HG03280 (cell line): ENCODE measurements at regions not wholly inside any gene's neighbourhood (a gene's known extent, or its start where the extent isn't known, plus 50 kb on each side); places are given as distances from the start of the nearest gene placed in this dataset.
"Not testable (repeated sequence)": the region's sequence is repeated elsewhere in the genome, so short reads cannot be mapped to it uniquely, and the experiment has no call there.

ENCODE experiments used
- ATAC-seq: cut with Tn5 transposase; IDR thresholded peaks from one replicate; pipeline ENCODE4 v1.9.1; 2021; ENCODE audit warnings: mild to moderate bottlenecking, moderate library complexity; ENCODE audit not compliant: unreplicated experiment

DNA sequence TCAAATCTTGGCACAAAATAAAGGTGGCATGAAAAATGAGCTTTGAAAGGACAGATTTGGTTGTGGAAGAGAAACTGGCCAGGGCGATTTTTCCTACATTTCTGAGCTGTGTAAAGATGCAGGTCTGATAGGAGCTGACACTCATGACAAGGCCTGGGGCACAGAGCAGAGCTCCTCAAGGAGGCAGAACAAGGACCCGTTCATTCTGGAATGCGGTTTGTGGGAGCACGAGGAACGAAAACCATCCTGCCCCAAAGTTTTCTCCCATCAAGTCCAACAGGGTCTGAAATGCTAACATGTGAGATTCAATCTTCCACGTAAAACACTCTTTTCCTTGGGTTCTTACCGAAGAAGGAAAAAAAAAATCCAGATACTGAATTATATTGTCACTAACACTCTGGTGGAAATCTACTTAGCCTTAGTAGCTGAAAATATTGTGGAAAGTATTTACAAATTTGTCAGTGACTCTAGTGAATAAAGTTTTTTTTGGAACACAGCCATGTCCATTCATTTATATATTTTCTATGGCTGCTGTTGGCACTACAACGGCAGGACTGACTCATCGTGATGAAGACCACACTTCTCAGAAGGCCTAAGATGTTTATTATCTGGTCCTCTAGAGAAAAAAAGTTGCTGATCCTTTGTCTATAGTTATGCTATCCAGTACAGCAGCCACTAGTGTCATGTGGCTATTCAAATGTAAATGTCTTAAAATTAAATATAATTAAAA is 215.7 kb downstream of the BAMBI start:
- ATAC-seq = no peak

DNA sequence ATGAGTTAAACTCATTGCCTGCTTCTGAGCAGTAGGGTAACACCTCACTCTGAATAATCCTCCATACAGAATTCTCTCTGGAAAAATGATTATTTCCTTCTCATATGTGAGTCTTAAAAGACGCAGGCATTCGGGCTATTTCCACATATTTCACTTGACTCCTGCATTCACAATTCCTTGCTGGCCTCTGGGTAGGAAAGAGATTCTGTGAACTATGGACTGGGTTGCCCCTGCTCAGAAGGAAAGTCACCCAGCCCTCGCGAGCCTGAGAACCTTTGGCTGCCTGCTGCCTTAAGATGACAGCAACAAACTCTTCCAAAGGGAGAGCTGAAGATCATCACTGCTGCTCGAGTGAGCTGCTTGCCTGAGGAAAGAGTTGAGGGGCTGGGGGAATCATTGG is 216.8 kb downstream of the BAMBI start:
- ATAC-seq = no peak

DNA sequence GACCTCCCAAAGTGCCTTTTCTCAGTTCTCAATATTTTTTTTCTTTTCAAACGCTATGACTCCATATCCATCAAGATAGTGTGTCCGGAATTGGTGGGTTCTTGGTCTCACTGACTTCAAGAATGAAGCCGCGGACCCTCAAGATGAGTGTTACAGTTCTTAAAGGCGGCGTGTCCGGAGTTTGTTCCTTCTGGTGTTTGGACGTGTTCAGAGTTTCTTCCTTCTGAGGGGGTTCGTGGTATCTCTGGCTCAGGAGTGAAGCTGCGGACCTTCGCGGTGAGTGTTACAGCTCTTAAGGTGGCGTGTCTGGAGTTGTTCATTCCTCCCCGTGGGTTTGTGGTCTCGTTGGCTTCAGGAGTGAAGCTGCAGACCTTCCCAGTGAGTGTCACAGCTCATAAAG is 218.3 kb downstream of the BAMBI start:
- not testable (repeated sequence) for ATAC-seq

DNA sequence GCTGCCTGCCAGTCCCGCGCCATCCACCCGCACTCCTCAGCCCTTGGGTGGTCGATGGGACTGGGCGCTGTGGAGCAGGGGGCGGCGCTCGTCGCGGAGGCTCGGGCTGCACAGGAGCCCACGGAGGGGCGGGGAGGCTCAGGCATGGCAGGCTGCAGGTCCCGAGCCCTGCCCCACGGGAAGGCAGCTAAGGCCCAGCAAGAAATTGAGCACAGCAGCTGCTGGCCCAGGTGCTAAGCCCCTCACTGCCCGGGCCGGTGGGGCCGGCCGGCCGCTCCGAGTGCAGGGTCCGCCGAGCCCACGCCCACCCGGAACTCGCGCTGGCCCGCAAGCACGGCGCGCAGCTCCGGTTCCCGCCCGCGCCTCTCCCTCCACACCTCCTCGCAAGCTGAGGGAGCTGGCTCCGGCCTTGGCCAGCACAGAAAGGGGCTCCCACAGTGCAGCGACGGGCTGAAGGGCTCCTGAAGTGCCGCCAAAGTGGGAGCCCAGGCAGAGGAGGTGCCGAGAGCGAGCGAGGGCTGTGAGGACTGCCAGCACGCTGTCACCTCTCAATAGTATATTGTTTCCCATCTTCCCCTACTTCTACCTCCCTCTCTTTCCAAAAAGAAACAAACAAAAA is 219.6 kb downstream of the BAMBI start:
- not testable (repeated sequence) for ATAC-seq

DNA sequence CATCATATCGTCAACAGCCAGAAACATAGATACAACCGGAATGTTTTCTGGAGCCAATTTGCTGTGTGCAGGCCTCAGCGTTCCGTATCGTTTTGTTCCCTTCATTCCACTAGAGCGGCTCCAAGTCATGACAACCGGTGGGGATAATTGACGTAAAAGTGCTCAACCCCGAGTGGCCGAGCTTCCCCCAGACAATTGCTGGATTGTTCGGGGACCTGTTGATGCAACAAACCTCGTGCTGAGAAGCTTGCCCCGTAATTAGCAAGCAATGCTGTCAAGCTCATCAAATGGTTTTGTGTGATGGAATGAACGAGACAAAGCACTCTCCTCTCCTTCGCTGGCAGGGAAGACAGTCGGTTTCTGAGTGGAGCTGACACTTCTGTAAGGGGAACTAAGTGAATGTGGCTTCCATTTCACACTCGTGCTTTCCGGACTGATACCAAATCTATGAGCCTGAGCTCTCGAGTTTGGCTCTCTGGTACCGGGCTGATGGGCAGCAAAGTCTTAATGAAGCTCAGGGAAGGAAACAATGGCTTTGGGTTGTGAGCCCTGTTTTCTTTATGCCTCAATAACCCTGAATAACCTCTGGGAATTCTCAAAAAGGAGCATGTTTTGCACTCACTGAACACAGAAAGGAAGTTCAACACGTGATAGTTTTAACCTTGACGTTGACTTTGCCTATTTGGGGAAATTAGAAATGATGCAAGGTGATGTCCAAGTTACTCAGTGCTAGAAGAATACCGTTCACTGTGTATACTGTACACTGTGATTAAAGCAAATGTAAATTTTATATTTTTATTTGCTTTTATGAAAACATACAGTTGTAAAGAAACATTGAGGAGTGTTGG is 220.5 kb downstream of the BAMBI start:
- no peak for ATAC-seq

DNA sequence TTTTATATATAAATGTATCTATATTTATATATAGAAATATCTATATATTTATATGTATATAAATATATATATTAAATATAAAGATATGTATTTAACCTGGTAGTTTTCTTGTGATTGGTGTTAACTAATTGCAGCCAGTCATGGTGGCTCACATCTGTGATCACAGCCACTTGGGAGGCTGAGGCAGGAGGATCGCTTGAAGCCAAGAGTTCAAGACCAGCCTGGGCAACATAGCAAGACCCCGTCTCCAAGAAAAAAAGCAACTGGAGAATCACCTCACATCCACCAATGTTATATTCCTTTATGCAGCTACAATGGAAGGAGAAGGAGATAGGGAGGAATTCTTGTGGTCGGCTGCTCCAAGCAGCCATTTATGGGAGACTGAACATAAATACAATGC is 224.9 kb downstream of the BAMBI start:
- no peak for ATAC-seq

DNA sequence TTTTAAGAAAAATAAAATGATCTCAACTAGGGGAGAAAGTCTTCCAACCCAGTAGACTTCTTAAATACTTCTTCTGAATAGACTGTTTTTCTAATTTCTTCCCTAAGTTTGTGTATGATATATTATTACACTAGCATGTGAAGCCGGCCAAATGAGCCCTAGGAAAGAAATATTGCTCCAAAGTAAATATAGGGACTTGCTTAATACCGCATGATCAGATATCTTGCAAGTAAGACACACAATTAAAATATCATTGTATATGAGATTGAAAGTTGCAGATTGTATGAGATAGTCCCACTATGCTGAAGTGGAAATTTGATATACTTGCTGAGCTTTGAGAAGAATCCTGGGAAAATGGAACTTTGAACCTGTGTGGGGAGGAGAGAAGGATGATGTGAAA is 225.7 kb downstream of the BAMBI start:
- ATAC-seq = no peak

DNA sequence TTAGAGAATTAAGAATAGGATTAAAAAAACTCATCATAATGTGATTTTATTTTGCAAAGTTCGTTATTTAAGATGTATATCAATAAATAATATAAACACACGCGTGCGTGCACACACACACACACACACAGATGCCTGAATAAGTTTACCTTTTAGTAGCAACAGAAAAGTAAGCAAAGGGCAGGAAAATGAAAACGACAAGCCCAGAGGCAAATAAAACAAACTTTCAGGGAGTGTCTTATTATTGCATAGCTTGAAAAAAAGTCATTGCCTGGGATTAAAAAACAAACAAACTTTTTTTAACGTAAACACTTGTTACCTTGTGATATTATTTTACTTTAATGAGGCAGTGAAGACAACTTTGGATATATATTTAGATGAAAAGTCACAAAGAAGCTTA is 226.4 kb downstream of the BAMBI start:
- ATAC-seq = no peak

DNA sequence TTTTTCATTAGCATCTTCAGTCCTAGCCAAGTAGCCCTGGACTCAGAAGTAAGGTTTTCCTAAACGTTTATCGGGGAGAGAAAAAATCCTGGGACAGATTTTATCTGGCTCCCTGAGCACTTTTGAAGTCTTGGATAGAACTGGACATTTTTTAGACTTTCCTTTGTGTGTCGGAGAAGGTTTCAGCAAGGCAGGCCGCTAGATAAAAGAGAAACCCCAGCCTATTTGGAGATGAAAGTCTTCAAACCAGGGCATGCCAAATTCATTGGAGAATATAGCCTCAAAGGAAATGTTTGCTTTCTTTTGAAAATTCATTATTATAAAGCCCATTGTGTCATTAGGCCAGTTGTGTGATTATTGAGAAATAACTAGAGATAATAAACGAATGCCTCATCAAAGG is 228.1 kb downstream of the BAMBI start:
- ATAC-seq = no peak

DNA sequence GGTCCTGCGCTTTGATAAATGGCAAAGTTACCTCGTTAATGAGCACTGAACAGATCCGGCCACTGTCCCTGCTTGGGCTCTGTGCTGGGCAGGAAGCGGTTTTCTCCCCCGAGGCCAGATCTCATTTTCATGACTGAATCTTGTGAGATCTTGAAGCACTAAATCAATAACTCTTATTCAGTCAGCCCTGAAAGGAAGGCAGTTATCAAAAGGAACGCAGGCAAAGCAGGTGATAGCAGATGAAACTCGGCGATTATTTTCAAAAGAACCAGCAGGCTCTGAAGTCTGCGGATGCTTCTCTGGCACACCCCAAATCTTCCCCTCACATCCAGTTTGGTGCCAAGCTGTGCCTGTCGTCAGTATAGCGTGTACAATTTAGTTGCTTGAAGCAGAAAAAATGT is 228.7 kb downstream of the BAMBI start:
- no peak for ATAC-seq

DNA sequence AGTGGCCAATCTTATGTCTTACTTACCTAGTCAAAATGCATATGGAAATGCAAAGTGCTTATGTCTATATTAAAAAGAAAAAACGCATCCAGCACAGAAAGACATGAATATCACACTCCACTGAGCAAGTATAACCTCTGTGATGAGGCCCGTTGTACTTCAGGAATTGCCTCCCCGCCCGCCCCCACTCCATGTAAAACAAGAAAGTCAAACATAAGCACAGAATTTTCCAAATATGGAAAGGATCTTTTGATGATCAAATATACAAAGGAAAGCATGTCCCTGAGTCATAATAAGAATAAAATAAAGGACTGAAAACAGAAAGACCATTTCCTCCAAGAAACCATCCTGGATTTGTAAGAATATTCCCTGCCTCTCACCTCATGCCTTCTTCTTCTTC is 229.1 kb downstream of the BAMBI start:
- ATAC-seq = no peak

DNA sequence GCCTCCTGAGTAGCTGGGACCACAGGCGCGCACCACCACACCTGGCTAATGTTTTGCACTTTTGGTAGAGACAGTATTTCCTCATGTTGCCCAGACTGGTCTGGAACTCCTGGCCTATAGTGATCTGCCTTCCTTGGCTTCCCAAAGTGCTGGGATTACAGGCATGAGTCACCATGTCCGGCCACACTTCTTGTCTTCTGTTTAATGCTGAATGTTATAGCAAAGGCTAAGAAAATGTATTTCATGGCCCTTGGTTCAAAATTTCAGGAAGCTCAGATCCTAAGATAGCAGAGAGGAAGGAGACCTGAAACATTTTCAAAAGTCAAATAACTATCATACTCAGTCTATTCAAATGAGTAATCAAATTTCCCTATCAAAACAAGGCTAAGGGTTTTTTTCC is 229.6 kb downstream of the BAMBI start:
- ATAC-seq = no peak

DNA sequence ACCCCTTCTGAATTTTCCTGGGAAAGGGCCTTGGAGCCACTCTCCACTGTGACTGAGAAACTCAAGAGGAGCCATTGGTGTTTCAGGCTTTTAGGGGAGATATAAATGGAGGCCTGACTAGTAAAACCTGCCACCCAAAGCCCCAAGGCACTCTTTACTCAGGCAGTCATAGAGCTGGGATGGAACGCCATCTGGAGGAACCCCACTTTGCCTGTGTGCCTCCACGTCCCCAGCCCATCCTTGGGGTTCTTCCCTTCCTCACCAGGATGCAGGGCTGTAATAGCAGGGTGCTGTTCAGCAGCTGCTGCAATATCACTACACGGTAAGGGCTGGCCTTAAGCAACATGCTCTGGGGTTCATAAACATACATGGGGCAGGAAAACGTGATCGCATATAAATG is 232.6 kb downstream of the BAMBI start:
- no peak for ATAC-seq

DNA sequence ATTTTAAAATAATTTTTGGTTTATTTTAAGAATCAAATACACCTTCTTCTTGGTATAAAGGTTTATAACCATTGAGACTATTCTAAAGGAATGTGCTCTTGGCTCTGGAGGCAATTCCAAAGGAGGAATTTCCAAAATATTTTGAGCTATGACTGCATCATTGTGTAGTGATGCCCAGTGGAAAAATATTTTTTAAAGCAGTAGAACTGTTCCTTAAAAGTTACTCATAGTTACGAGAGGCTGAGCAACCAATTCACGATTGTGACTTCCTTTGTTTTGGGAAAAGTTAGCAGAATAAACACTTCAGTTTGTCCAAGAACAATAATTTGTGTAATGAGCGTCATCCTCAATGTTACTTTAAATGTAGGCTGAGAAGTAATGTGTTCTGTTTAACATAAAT is 233.6 kb downstream of the BAMBI start:
- ATAC-seq = no peak

DNA sequence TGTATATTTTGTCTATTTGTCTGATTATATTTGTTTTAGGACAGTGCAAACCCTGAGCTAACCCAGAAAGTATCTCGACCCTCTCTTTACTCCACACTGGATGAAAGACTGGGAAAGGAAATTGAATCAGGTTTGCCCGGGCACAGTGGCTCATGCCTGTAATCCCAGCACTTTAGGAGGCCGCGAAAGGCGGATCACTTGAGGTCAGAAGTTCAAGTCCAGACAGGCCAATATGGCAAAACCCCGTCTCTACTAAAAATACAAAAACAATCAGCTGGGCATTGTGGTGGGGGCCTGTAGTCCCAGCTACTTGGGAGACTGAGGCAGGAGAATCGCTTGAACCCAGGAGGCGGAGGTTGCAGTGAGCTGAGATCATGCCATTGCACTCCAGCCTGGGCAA is 234.2 kb downstream of the BAMBI start:
- ATAC-seq = not testable (repeated sequence)

DNA sequence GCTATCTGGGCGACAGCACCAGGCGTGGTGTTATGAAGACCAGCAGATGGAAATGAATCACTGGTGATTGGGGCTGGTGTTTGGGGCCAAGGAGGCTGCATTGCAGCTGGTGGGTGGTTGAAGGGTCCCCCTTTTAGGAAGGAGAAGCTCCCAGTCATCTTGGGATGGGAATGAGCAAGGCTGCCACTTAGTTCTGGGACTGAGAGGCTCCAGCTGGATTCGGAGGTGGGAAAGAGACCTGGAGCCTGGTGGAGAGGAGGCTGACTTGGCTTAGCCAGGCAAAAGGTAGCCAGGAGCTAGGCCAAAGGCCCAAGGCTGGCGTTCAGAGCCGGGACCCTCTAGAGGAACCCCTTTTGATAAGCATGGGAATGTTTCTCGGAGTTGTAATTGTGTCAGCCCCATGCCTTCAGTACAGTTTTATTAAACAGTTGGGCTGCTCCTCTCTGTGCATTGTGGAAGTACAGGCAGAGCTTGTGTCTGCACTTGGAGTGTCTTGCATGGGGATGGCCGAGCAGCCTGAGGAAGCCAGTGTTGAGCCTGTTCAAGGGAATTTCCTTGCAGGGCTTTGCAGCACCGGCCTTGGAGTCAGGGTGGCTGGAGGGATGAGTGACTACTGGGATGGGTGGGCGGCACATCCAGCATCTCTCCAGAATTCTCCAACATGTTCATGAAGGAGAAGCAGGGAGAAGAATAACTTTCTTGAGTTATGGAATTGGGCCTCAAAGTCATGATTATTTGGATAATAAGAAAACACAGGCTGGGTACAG is 234.9 kb downstream of the BAMBI start:
- ATAC-seq = no peak

DNA sequence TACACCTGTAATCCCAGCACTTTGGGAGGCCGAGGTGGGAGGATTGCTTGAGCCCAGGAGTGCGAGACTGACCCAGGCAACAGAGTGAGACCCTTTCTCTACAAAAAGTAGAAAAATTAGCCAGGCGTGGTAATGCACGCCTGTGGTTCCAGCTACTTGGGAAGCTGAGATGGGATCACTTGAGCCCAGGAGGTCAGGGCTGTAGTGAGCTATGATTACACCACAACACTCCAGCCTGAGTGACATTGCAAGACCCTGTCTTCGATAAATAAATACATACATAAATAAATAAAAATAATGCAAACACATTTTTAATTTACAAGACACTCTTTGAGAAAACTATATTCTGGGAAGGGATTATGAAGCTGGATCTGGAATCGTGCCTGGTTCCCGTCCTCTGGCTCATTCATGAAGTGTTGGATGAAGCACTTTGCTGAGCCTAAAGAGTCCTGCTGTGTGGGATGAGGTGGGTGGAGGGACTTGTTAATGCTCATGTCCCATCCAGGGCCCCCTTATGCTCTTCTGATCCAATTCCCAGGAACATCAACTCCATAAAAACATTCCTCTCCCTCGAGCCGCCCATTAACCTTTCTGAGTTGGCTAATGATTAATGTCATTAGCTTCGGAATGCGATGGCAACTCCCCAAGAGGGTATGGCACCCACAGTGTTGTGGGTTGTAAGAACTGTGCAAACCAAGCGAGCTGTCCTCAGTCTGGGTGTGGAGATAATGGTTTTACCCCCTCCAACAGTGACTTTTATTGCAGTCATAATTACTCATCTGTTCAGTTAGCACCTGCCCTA is 236.3 kb downstream of the BAMBI start:
- no peak for ATAC-seq

DNA sequence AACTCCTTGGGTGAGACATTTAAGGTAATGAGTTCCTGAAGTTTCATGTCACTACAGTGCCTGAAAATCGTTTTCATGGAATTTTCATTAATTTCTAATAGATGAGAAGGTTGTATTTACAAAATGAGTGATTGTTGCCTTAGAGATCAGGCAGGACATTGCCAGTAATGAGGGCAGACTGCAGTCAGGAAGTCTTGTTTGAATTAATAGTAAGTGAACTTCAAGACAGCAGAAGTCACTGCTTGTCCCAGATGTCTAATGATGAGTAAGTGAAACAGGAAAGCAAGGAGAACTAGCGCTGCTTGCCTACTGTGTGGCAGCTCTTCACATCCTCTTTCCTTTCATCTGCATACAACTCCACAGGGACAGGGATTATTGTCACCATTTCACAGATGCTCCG is 237.4 kb downstream of the BAMBI start:
- no peak for ATAC-seq

DNA sequence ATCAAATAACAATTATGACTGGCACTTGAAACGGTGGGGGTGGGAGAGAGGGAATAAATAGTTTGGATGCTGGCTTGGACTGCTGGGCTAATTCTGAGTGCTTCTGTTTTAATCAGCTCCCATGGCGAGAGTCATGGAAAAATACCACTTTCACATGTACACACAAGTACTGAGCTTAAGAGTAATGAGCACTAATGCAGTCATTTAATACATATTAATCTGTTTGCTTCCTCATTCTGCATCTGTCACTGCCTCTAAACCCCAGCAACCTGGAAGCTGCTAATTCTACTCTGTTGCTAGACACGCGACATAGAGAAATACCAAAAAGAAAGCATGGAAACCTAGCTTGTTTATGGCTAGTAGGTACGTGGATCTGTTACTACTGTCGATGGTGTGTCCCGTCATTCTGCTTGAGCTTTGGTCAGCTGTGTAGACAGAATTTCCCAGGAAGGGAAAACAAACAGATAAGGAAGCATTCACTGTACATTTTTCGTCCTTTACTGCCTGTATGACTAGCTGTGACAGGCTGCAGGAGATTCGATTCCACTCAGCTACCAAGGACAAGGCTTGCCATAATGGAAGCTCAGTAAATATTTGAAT is 238.8 kb downstream of the BAMBI start:
- ATAC-seq = no peak

DNA sequence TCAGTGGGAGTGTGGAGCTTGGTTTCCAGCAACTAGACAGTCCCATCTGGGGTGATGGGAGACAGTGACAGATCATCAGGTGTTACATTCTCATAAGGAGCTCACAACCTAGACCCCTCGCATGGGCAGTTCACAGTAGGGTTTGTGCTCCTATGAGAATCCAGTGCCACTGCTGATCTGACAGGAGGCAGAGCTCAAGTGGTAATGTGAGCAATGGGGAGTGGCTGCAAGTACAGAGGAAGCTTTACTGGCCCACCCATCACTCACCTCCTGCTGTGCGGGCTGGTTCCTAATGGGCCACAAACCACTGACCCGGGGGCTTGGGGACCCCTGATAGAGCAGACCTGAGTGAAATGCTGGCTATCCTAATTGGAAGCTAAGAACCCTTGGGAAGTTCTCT is 242.8 kb downstream of the BAMBI start:
- no peak for ATAC-seq
